WERI-Rb-1 (cell line): ENCODE measurements at regions not wholly inside any gene's neighbourhood (a gene's known extent, or its start where the extent isn't known, plus 50 kb on each side); places are given as distances from the start of the nearest gene placed in this dataset.

Experiments used
- DNase-seq: peaks from one replicate; pipeline ENCODE4 v3.0.0-alpha.2; 2020
- H3K27ac ChIP-seq: fragments of 250-450 bp; sonication (Bioruptor Pico); 2 replicates; pipeline ENCODE4 v1.5.1; 2020; ENCODE audit warnings: mild to moderate bottlenecking, moderate library complexity
- H3K27me3 ChIP-seq: fragments of 250-450 bp; sonication (Bioruptor Pico); 2 replicates; pipeline ENCODE4 v1.5.1; 2021; ENCODE audit warnings: mild to moderate bottlenecking, low read depth, moderate library complexity; ENCODE audit not compliant: insufficient read depth, severe bottlenecking
- H3K36me3 ChIP-seq: fragments of 250-450 bp; sonication (Bioruptor Pico); 2 replicates; pipeline ENCODE4 v1.5.1; 2020; ENCODE audit warnings: mild to moderate bottlenecking, moderate library complexity
- H3K4me3 ChIP-seq: 2 replicates; pipeline ENCODE4 v1.5.1; 2011; ENCODE audit warnings: low read depth, mild to moderate bottlenecking, control low read depth, low read length
- H3K9me3 ChIP-seq: fragments of 250-450 bp; sonication (Bioruptor Pico); 2 replicates; pipeline ENCODE4 v1.5.1; 2021; ENCODE audit warnings: mild to moderate bottlenecking, moderate library complexity; ENCODE audit not compliant: severe bottlenecking
- TF ChIP-seq, protein P1 (sequence below): IDR thresholded peaks from 2 replicates; pipeline ENCODE4 v1.5.1; 2011; ENCODE audit warnings: low read depth, mild to moderate bottlenecking, control low read depth, inconsistent platforms, low read length

DNA sequence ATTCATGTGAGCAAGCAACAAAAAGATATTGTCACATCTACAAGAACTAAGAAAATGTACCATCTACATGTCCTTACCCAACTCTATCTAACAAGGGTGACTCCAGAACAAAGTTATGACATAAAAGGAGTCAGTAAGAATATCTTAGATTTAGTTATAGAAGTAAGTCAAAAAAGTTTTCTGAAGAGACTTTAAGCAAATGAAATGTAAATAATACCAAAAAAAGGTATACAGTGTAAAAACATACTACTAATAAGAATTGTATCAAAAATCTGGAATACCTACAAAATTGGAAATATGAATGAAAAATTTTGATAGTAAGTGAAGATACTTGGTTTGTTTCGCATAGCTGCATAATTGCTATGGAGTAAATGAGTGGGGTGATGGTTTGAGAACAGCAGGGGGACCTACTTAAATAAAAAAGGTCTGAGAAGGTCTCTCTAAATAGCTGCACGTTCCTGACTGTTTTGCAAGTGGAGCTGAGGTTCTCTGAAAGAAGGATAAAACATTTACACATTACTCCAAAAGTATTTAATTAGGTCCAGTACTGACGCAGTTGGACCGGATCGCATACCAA lies 51.0 kb upstream of the ENPP6 start:
- TF ChIP-seq, protein P1, sequence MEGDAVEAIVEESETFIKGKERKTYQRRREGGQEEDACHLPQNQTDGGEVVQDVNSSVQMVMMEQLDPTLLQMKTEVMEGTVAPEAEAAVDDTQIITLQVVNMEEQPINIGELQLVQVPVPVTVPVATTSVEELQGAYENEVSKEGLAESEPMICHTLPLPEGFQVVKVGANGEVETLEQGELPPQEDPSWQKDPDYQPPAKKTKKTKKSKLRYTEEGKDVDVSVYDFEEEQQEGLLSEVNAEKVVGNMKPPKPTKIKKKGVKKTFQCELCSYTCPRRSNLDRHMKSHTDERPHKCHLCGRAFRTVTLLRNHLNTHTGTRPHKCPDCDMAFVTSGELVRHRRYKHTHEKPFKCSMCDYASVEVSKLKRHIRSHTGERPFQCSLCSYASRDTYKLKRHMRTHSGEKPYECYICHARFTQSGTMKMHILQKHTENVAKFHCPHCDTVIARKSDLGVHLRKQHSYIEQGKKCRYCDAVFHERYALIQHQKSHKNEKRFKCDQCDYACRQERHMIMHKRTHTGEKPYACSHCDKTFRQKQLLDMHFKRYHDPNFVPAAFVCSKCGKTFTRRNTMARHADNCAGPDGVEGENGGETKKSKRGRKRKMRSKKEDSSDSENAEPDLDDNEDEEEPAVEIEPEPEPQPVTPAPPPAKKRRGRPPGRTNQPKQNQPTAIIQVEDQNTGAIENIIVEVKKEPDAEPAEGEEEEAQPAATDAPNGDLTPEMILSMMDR, result no peak
- Histone ChIP-seq H3K9me3 (no peaks in the 10 kb centered on the region), H3K27ac (no peak overlapping the region), H3K36me3 (no peaks in the 10 kb centered on the region), H3K4me3 (no peak overlapping the region), H3K27me3 (no peaks in the 10 kb centered on the region)
- no peak for DNase-seq

DNA sequence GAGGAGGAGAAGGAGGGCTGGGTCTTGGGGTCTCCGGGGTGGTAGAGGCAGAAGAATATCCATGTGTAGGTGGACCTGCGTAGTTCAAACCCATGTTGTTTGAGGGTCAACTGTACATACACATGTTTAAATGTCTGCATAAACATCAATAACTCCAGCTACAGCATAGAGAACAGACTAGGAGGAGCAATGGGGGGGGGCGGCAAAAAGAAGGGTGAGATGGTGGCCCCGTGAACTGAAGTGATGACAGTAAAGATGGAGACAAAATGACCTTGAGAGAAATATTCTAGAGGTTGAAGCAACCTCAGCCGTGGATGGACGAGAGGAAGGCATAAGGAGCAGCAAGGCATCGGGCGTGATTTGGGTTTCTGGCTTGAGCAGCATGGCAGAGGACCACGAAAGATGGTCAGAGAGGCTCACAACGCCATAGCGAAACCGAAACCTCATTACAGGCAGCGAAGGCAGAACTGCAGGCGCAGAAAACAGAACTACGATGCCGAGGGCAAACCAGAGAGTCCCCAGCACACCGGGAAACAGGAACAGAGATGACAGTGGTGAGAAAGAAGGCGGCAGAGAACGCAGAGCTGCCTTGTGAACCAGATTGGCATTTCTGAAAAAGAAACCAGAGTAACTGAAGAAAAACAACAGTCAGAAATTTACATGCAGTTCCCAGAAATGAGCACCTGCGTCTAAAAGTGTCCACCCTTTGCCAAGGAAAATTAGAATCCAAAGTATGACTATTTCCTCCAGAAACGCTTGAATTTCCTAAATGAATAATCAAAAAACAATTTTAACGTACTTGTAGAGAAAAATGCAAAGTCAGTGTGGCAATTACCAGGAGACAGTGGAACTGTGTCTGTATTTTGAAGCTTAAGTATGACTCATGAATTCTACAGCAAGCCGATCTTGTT lies 50.3 kb upstream of the ENPP6 start:
- TF ChIP-seq, protein P1, result no peak
- Histone ChIP-seq H3K4me3 (no peak overlapping the region), H3K9me3 (no peaks in the 10 kb centered on the region), H3K27ac (no peak overlapping the region), H3K36me3 (no peaks in the 10 kb centered on the region), H3K27me3 (no peaks in the 10 kb centered on the region)
- no peak for DNase-seq
